RPMI7951 (cell line): ENCODE measurements at regions not wholly inside any gene's neighbourhood (a gene's known extent, or its start where the extent isn't known, plus 50 kb on each side); places are given as distances from the start of the nearest gene placed in this dataset.

Source experiments
- DNase-seq: peaks from one replicate; pipeline ENCODE4 v3.0.0-alpha.2; 2012; ENCODE audit warnings: low read depth

GRCh38 chr19:31979362-31979761, 366.0 kb upstream of the ZNF507 start:
- DNase-seq = no peak

GRCh38 chr19:31979949-31980670, 365.3 kb upstream of the ZNF507 start:
- no peak for DNase-seq

- DNase-seq = no peak
Observed at GRCh38 chr19:31980796-31981195, 364.6 kb upstream of the ZNF507 start.

GRCh38 chr19:31981545-31981944, 363.9 kb upstream of the ZNF507 start:
- no peak for DNase-seq

- DNase-seq = no peak
Observed at GRCh38 chr19:31983647-31984046, 361.8 kb upstream of the ZNF507 start.

GRCh38 chr19:31985001-31985605, 360.3 kb upstream of the ZNF507 start:
- no peak for DNase-seq

DNA sequence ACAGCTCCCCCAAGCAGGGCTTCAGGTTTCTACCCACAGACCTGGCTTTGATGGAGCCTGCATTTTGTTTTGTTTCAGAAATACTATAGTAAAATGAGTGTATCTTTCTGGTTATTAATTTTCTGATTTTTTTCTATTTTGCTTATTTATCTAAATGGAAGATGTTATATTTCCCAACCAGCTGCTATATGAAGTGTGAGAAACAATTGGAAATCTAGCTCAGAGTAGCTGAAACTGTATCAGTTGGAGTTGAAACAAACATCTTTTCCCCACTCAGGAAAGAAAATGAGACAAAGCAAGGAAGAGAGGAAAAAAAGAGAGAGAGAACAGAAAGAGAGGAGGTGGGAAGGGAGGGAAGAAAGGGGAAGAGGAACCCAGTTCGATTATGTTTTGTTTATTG, 358.5 kb upstream of the ZNF507 start:
- no peak for DNase-seq

- no peak for DNase-seq
Observed at GRCh38 chr19:31988256-31988655, 357.2 kb upstream of the ZNF507 start.

GRCh38 chr19:31991984-31992655, 353.3 kb upstream of the ZNF507 start:
- no peak for DNase-seq

- no peak for DNase-seq
Observed at GRCh38 chr19:31992750-31993149, 352.7 kb upstream of the ZNF507 start.

- DNase-seq = no peak
Observed at GRCh38 chr19:31995546-31995945, 349.9 kb upstream of the ZNF507 start.

DNA sequence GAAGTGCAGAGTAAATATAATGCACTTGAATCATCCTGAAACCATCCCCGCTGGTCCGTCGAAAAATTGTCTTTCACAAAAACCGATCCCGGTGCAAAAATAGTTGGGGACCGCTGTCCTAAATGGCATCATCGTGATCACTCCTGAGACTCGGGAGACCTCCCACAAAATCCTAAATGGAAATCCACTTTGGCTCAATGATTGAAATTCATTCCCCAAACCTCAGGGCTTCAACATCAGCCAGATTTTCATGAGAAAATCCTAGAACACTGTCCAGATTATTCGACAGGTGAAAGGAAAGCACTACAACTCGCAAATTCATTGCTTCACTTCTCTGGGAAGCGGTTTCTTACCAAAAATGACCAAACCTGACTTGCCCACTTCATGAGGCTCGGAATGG, 335.3 kb upstream of the ZNF507 start:
- no peak for DNase-seq

DNA sequence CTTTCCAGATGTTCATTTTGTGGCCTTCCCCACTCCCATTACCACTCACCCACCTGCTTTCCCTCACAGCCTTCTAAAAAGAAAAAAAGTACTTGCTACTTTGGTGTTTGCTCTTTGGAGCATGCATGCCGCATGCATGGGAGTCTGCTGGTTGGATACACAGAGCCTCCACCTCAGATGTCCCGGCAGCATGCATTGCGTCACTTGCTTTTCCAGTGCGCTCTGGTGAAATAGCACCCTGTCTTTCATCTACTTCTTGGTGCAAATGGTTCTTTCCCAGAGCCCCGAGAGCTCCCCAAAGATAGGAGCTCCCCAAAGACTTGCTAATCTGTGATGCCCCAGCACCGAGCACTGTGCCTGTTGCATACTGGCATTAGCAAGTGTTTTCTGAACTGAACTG, 333.2 kb upstream of the ZNF507 start:
- no peak for DNase-seq

DNA sequence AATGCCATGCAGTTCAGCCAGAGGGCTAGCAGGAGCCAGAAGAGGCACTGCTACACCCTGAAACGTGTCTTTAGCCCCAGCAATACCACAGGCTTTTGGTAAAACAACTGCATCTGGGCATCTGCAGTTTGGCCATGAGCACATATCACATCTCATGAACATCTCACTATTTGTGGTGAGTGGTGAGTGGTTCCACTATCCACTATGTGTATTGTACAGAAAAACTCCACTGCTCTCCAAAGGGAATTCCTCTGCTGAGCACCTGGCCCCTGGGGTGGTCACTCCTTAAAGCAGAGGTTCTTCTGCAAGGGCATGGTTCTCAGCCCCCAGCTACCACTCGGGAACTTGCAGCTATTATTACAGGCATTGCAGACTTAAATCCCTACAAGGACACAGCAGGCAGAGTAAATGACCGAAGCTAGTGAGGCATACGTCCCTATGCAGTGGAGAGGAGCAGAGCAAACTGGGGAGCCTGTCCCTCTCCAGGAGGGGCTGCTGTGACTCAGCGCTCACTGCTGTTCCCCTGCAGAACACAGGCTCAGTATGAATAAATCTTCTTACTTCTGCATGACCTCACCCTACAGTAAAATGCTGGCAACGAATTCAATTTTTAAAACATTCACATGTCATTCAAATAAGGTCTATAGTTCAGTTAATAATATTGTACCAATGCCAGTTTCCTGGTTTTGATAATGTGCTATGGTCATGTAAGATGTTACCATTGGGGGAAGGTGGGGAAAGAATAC, 332.4 kb upstream of the ZNF507 start:
- no peak for DNase-seq

DNA sequence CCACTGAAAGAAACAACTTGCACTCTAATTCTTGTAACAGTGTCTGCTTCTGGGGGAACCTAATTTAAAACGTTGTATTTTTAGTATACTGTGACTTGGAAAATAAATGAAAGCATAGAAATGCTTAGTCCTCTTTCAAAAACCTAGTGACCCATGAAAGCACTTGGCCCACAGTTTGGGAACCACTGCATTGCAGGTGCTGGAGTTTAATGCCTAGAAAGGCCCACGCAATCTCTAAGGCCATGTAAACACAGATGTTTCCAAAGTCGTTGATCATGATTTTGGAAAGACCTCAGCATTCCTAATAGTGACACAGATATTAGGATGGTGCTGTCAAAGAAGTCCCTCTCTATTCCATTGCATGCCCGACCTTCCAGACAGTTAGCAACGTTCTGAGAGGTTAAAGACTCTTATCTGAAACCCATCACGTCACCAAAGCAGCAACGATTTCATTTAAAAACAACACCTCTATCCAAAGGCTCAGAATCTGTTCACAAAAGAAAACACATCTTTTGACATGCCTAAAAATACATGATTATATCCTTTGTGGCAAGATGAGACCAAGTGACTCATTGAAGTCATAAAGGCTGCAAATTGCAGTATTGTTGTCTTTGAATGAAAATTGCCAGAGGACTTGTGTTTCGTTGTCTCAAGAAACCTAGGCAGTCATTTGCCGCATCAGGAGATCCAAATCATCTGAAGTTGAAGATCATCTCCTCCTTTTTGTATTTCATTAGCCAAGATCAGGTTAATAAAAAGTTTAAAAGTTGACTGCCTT, 328.0 kb upstream of the ZNF507 start:
- peak; percentile 5 for DNase-seq

DNA sequence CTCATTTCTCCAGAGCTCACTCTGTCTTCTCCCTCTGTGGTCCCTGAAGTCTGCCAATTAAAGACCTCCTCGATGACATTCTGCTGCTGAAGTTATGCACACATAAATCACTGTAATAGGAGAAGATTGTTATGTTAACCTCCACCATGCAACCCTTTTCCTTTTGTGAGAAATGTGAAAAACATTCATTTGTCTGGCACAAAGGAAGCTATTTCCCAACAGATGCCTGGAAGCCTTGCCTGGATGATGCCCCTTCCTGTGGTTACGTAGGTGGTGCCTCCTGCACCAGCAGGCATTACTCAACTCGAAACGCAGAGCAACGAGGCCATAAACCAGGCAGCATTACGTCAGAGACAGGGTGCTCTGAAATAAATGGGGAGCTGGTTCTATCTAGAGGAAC, 327.4 kb upstream of the ZNF507 start:
- DNase-seq = peak; percentile 52

DNA sequence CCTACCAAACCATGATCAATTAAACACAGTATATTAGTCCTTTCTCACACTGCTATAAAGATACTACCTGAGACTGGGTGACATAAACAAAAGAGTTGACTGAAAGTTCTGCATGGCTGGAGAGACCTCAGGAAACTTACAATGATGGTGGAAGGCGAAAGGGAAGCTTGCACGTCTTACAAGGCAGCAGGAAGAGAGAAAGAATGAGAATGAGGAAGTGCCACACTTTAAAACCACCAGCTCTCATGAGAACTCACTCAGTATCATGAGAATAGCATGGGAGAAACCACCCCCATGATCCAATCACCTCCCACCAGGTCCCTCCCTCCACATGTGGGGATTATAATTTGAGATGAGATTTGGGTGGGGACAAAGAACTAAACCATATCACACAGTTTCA, 324.9 kb upstream of the ZNF507 start:
- DNase-seq = no peak

GRCh38 chr19:32022044-32022640, 323.3 kb upstream of the ZNF507 start:
- no peak for DNase-seq

- peak; percentile 41 for DNase-seq
Observed at GRCh38 chr19:32022731-32023563, 322.5 kb upstream of the ZNF507 start.

DNA sequence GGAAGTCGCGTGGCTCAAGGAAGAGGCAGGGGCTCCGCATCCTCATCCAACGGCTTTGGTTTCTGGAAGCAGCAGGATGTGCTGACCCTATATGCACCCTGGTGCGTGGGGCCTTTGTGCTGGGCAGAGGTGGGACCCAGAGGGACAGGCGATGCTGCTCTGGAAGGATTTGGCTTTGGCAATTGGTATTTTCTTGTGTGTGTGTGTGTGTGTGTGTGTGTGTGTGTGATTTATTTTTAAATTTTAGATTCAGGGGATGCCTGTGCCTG, 321.9 kb upstream of the ZNF507 start:
- no peak for DNase-seq

DNA sequence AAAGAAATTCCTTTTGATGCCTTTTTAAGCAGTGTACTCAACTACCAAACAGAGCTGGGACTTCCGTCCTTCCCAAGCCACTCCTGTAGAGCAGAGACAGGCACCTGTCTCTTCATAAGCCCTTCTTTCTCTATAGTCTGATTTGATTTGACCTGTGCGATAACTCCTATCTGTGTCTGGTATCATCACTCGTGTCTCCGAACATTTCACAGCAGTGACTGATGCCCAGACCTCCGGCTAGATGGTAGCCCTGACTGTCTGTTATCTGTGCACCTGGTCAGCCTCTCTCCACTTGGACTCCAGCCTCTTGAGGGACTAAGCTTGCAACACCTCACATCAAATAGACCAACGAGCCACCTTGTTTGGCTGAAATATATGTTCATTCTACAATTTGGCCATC, 316.2 kb upstream of the ZNF507 start:
- DNase-seq = no peak
